HG02870 (cell line): ENCODE measurements at regions not wholly inside any gene's neighbourhood (a gene's known extent, or its start where the extent isn't known, plus 50 kb on each side); places are given as distances from the start of the nearest gene placed in this dataset.

Experiments
- ATAC-seq: cut with Tn5 transposase; IDR thresholded peaks from one replicate; pipeline ENCODE4 v1.9.1; 2021; ENCODE audit warnings: mild to moderate bottlenecking, moderate library complexity; ENCODE audit not compliant: unreplicated experiment

GRCh38 chr4:145251391-145251790, 71.0 kb upstream of the OTUD4 start:
- ATAC-seq, result no peak

- no peak for ATAC-seq
Observed at GRCh38 chr4:145248971-145249370, 68.6 kb upstream of the OTUD4 start.

GRCh38 chr4:145248502-145248901, 68.1 kb upstream of the OTUD4 start:
- no peak for ATAC-seq

- ATAC-seq, result peak; percentile 100
Observed at GRCh38 chr4:145234091-145234706, 53.8 kb upstream of the OTUD4 start.

GRCh38 chr4:145231906-145232700, 51.7 kb upstream of the OTUD4 start:
- no peak for ATAC-seq

- ATAC-seq, result no peak
Observed at GRCh38 chr4:145230726-145231125, 50.3 kb upstream of the OTUD4 start.
